ENCODE measurements at regions not wholly inside any gene's neighbourhood (a gene's known extent, or its start where the extent isn't known, plus 50 kb on each side); places are given as distances from the start of the nearest gene placed in this dataset.

DNA sequence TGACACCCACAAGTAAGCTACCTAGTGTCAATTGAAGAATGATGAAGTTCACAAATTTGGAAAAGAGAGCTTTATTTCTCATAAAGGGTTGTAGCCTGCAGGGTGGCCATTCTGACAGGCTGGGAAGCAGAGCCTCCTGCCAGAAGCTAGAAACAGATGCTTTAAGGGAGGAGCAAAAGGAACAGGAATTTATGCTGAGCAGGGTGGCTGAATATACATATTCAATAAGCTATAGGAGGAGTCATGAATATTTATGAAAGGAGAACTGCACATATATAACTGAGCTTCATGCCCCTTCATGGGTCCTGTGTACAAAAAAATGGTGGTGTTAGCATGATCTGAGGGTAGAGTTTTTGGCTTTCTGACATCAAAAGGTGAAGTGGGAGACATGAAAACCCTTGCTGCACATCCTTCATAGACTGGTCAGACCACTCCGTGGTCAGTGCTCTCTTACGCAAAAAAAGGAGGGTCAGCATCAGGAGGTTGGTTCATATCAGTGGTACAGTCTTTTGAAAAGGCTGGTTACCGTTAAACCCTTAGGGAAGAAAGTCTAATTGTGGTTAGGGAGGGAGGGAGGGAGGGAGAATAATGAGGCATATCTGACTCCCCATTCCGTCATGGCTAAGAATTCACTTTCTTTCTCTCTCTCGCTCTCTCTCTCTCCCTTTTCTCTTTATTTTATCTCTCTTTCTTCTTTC lies 121.4 kb downstream of the LUZP4 start:
- no peak for DNase-seq
- TF ChIP-seq POLR2A (IDR thresholded peaks at IDR 0.05), result no peak
- TF ChIP-seq, protein P1, sequence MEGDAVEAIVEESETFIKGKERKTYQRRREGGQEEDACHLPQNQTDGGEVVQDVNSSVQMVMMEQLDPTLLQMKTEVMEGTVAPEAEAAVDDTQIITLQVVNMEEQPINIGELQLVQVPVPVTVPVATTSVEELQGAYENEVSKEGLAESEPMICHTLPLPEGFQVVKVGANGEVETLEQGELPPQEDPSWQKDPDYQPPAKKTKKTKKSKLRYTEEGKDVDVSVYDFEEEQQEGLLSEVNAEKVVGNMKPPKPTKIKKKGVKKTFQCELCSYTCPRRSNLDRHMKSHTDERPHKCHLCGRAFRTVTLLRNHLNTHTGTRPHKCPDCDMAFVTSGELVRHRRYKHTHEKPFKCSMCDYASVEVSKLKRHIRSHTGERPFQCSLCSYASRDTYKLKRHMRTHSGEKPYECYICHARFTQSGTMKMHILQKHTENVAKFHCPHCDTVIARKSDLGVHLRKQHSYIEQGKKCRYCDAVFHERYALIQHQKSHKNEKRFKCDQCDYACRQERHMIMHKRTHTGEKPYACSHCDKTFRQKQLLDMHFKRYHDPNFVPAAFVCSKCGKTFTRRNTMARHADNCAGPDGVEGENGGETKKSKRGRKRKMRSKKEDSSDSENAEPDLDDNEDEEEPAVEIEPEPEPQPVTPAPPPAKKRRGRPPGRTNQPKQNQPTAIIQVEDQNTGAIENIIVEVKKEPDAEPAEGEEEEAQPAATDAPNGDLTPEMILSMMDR (IDR thresholded peaks at IDR 0.05), result no peak
- intact Hi-C loops (cut with DNase I), result no loop called here
- no peaks in the 10 kb centered on the region for H3K36me3 ChIP-seq (replicated peaks in 1 of 2; ENCODE audit: insufficient read depth in 1 of 2, low read depth in 2 of 2)
- no peaks in the 10 kb centered on the region for H3K27me3 ChIP-seq
- no peak overlapping the region for H3K4me3 ChIP-seq
- ATAC-seq, result no peak
- no peak overlapping the region for H3K27ac ChIP-seq
- no peaks in the 10 kb centered on the region for H3K9me3 ChIP-seq
- no peaks in the 10 kb centered on the region for H3K4me1 ChIP-seq
- 81 to 90% methylated on average over 5 of the region's 5 CpGs for WGBS, 2 donors

DNA sequence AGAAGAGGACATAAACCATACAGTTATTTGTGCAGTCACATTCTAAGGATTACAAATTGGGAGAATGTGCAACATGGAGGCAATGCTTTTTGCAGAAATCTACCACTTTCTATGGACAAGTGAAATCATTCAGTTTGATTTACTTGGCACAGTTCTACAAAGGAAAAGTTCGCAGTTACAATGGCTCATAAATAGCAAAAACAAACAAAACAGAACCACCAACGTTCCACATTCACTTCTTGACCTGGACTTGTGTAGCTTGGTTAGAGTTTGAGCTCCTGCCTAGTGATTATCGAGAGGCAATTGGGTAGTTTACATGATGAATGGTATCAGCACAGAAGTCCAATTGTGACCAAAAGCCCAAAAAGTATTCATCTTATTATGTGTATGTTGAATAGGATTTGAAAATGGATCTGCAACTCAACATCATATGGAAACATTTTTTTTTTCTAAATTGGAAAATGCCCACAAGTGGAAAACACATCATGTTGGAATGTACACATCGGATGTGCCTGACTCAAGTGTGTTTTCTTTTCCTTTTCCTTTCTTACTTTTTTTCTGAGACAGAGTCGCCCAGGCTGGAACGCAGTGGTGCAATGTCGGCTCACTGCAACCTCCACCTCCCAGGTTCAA lies 123.8 kb downstream of the LUZP4 start:
- TF ChIP-seq, protein P1 (IDR thresholded peaks at IDR 0.05), result no peak
- no peak for TF ChIP-seq POLR2A (IDR thresholded peaks at IDR 0.05)
- intact Hi-C loops (cut with DNase I), result no loop called here
- no peak for DNase-seq
- WGBS, 2 donors, result 60 to 64% methylated on average over 7 of the region's 7 CpGs
- H3K27me3 ChIP-seq, result no peaks in the 10 kb centered on the region
- no peaks in the 10 kb centered on the region for H3K9me3 ChIP-seq
- H3K27ac ChIP-seq, result no peak overlapping the region
- H3K4me3 ChIP-seq, result no peak overlapping the region
- no peaks in the 10 kb centered on the region for H3K4me1 ChIP-seq
- no peak for ATAC-seq
- no peaks in the 10 kb centered on the region for H3K36me3 ChIP-seq (replicated peaks in 1 of 2; ENCODE audit: insufficient read depth in 1 of 2, low read depth in 2 of 2)

DNA sequence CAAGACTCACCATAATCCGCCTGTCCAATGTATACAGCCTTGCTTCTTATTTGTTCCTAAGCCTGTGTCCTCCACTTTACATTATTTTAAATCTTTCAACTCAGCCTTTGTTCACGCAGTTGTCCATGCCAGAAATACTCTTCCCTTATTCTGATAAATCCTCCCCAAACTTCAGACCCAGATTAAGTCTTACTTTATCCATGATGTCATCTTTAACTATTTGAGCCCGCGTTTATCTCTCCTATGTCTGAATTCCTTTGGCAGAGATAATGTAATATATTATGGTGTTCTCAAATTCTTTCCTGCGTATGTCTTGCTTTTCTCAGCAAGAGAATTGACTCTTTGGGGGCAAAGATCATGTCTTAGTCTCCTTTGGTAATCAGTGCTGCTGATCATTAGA lies 129.6 kb downstream of the LUZP4 start:
- TF ChIP-seq, protein P1 (IDR thresholded peaks at IDR 0.05), result no peak
- no peak for TF ChIP-seq POLR2A (IDR thresholded peaks at IDR 0.05)
- H3K27ac ChIP-seq, result no peak overlapping the region
- H3K27me3 ChIP-seq, result no peaks in the 10 kb centered on the region
- no peak for ATAC-seq
- H3K9me3 ChIP-seq, result no peaks in the 10 kb centered on the region
- DNase-seq, result no peak
- WGBS, 2 donors, result 67 to 75% methylated on average over 5 of the region's 5 CpGs
- intact Hi-C loops (cut with DNase I), result no loop called here
- H3K36me3 ChIP-seq (replicated peaks in 1 of 2; ENCODE audit: insufficient read depth in 1 of 2, low read depth in 2 of 2), result no peaks in the 10 kb centered on the region
- no peak overlapping the region for H3K4me3 ChIP-seq
- H3K4me1 ChIP-seq, result no peaks in the 10 kb centered on the region

DNA sequence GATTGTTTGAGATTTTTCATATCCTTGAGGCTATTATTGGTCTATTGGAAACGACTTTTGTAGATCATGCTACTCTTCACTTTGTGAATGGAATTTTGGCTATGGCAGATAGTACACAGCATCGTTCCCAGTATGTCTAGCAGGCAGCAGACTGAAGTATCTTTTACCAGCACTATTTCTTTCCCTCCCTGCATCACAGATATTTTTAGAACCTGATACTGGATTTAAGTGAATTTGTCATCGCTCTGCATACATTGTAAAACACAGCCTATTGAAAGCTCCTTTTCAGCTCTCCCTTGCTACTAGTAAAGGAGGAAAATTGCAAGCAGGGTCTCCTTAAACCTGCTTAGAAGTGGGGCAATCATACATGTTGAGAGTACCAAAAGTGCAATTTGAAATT lies 133.6 kb downstream of the LUZP4 start:
- Histone ChIP-seq H3K27me3 (no peaks in the 10 kb centered on the region), H3K9me3 (no peaks in the 10 kb centered on the region), H3K4me1 (no peaks in the 10 kb centered on the region), H3K27ac (no peak overlapping the region), H3K4me3 (no peak overlapping the region), H3K36me3 (replicated peaks in 1 of 2; ENCODE audit: insufficient read depth in 1 of 2, low read depth in 2 of 2) (no peaks in the 10 kb centered on the region)
- intact Hi-C loops (cut with DNase I), result no loop called here
- no peak for ATAC-seq
- WGBS, 2 donors, result 61 to 64% methylated on average over 3 of the region's 3 CpGs
- no peak for DNase-seq
- TF ChIP-seq, protein P1 (IDR thresholded peaks at IDR 0.05), result no peak
- no peak for TF ChIP-seq POLR2A (IDR thresholded peaks at IDR 0.05)

DNA sequence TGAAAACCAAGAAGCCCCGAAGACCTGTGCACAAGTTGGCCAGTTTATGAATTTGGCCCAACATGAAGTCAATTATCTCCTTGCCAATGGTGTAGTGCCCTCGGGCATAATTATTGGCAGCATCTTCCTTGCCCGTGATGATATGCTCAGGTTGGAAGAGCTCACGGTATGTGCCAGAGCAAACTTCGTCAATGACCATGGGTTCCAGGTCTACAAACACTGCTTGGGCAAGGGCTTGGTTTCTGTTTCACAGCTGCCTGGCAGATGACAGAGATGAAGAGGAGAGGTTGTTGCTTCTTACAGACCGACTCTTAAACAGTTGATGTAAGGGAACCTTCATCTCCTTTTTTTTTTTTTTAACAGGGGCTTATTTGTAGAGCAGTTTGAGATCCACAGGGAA lies 135.6 kb upstream of the PLS3 start:
- intact Hi-C loops (cut with DNase I), result no loop called here
- no peak overlapping the region for H3K27ac ChIP-seq
- no peak for ATAC-seq
- WGBS, 2 donors, result 79 to 94% methylated on average over 3 to 6 of the region's 6 CpGs
- H3K4me3 ChIP-seq, result no peak overlapping the region
- DNase-seq, result no peak
- H3K9me3 ChIP-seq, result no peaks in the 10 kb centered on the region
- no peaks in the 10 kb centered on the region for H3K27me3 ChIP-seq
- TF ChIP-seq, protein P1 (IDR thresholded peaks at IDR 0.05), result no peak
- no peak for TF ChIP-seq POLR2A (IDR thresholded peaks at IDR 0.05)
- H3K4me1 ChIP-seq, result no peaks in the 10 kb centered on the region
- no peaks in the 10 kb centered on the region for H3K36me3 ChIP-seq (replicated peaks in 1 of 2; ENCODE audit: insufficient read depth in 1 of 2, low read depth in 2 of 2)
